HepG2 (cell line): ENCODE measurements at regions not wholly inside any gene's neighbourhood (a gene's known extent, or its start where the extent isn't known, plus 50 kb on each side); places are given as distances from the start of the nearest gene placed in this dataset.

Source experiments
- ATAC-seq: fragments of 200-7000 bp; cut with Tn5 transposase; 3 replicates; pipeline ENCODE4 v1.9.1; 2020; ENCODE audit warnings: mild to moderate bottlenecking, moderate library complexity
- BruUV-seq: library from RNA; stranded (reverse); fragments of 400-500 nt; replicated peaks from 2 replicates; lab custom pipeline; 2021; lab: Mats Ljungman, UMichigan
- CTCF ChIA-PET: fragments of 300-600 bp; formaldehyde crosslinking; extraction: SDS; loops from one replicate; lab custom pipeline; 2021; ENCODE audit warnings: low total read pairs, inconsistent platforms, low intra/inter-chr PET ratio; lab: Yijun Ruan, JAX
- POLR2A ChIA-PET: fragments of 350-600 bp; sonication (Branson Sonifier 250); formaldehyde crosslinking; loops from one replicate; lab custom pipeline; 2020; ENCODE audit warnings: antibody characterized with exemption, inconsistent platforms; lab: Yijun Ruan, JAX
- DNase-seq: peaks from one replicate; pipeline ENCODE4 v3.0.0-alpha.2; 2015; ENCODE audit warnings: low spot score
- FAIRE-seq: peaks from 3 replicates; lab custom pipeline; 2011; peaks lifted over from hg19 to GRCh38; lab: Jason Lieb, UNC
- H2AFZ ChIP-seq: one replicate; pipeline ENCODE4 v1.6.1; 2011; ENCODE audit warnings: low read length, inconsistent platforms
- H3K27ac ChIP-seq: fragments of 300-600 bp; 3 replicates; pipeline ENCODE4 v1.8.0; 2011; ENCODE audit warnings: mixed run types, mild to moderate bottlenecking, mixed read lengths, low read length, inconsistent platforms; ENCODE audit not compliant: insufficient read depth; ENCODE audit errors: extremely low read length
- H3K27me3 ChIP-seq, 2 experiments: fragments of 200-600 bp in 1 of 2; 2 replicates in 1 of 2; 3 replicates in 1 of 2; pipeline versions ENCODE4 v1.6.0 to v1.8.0; 2011; ENCODE audit warnings: low read length in 2 of 2, mild to moderate bottlenecking in 2 of 2, moderate library complexity in 2 of 2, inconsistent platforms in 1 of 2; ENCODE audit not compliant: insufficient read depth in 2 of 2, control insufficient read depth in 1 of 2
- H3K36me3 ChIP-seq, 2 experiments: fragments of 200-600 bp in 1 of 2; replicated peaks in 1 of 2; 2 replicates in 1 of 2; 3 replicates in 1 of 2; pipeline versions ENCODE4 v1.5.1 to v1.8.0; 2011; ENCODE audit warnings: low read length in 2 of 2, inconsistent platforms in 1 of 2; ENCODE audit not compliant: insufficient read depth in 2 of 2, control insufficient read depth in 1 of 2
- H3K4me1 ChIP-seq: 2 replicates; pipeline ENCODE4 v1.5.1; 2012; ENCODE audit warnings: low read length, inconsistent platforms; ENCODE audit not compliant: insufficient read depth
- H3K4me2 ChIP-seq: 2 replicates; pipeline ENCODE4 v1.6.0; 2011; ENCODE audit warnings: low read depth, low read length, inconsistent platforms
- H3K4me3 ChIP-seq, 3 experiments: fragments of 200-600 bp in 1 of 3; sonication (generic), shearing (Covaris generic) in 1 of 3; replicated peaks in 1 of 3; 2 replicates each; pipeline ENCODE4 v1.5.1; 2011 to 2016; ENCODE audit warnings: low read length in 3 of 3, inconsistent platforms in 2 of 3, low read depth in 2 of 3, mild to moderate bottlenecking in 2 of 3, control low read depth in 1 of 3, mixed read lengths in 1 of 3; ENCODE audit not compliant: insufficient read depth in 1 of 3
- H3K79me2 ChIP-seq: one replicate; pipeline ENCODE4 v1.6.1; 2011; ENCODE audit warnings: low read length, inconsistent platforms; ENCODE audit not compliant: insufficient read depth
- H3K9ac ChIP-seq: 2 replicates; pipeline ENCODE4 v1.6.0; 2011; ENCODE audit warnings: mild to moderate bottlenecking, low read depth, low read length, inconsistent platforms; ENCODE audit not compliant: insufficient read depth
- H3K9me3 ChIP-seq: 2 replicates; pipeline ENCODE4 v1.5.1; 2012; ENCODE audit warnings: mild to moderate bottlenecking, low read length
- H4K20me1 ChIP-seq: 2 replicates; pipeline ENCODE4 v1.6.0; 2011; ENCODE audit warnings: inconsistent platforms, mild to moderate bottlenecking, low read length, moderate library complexity; ENCODE audit not compliant: insufficient read depth
- BCL3 ChIP-seq: sonication (generic); formaldehyde crosslinking; IDR thresholded peaks from 2 replicates; pipeline ENCODE4 v1.5.1; 2020; ENCODE audit warnings: mild to moderate bottlenecking, missing genetic modification reagents, moderate library complexity
- CEBPB ChIP-seq: IDR thresholded peaks from 2 replicates; pipeline ENCODE4 v1.6.1; 2011; ENCODE audit warnings: low read depth, low read length, improper control_type of control experiment, borderline replicate concordance
- ELF4 ChIP-seq: sonication (generic); formaldehyde crosslinking; IDR thresholded peaks from 2 replicates; pipeline ENCODE4 v1.5.0; 2020; ENCODE audit warnings: missing genetic modification reagents, mild to moderate bottlenecking, moderate library complexity, borderline replicate concordance
- FOXK2 ChIP-seq: fragments of 450-650 bp; IDR thresholded peaks from 2 replicates; pipeline ENCODE4 v1.6.1; 2016
- ISX ChIP-seq: sonication (generic); formaldehyde crosslinking; conservative IDR thresholded peaks from 2 replicates; pipeline ENCODE4 v1.5.0; 2020; ENCODE audit warnings: missing genetic modification reagents
- PRDM15 ChIP-seq: sonication (generic); formaldehyde crosslinking; IDR thresholded peaks from 2 replicates; pipeline ENCODE4 v1.4.0; 2020; ENCODE audit warnings: missing genetic modification reagents
- SIN3B ChIP-seq: fragments of 150-350 bp; IDR thresholded peaks from 2 replicates; pipeline ENCODE4 v1.6.1; 2014; ENCODE audit warnings: low read length
- SRSF4 ChIP-seq: fragments of 200-400 bp; formaldehyde crosslinking; IDR thresholded peaks from one replicate; pipeline ENCODE4 v1.6.1; 2018; ENCODE audit warnings: mild to moderate bottlenecking, low read depth, low read length, moderate library complexity; ENCODE audit not compliant: poor library complexity, severe bottlenecking
- STAT5B ChIP-seq: sonication (generic); formaldehyde crosslinking; IDR thresholded peaks from 2 replicates; pipeline ENCODE4 v1.4.0; 2020; ENCODE audit warnings: missing genetic modification reagents
- TEAD2 ChIP-seq: sonication (generic); formaldehyde crosslinking; IDR thresholded peaks from 2 replicates; pipeline ENCODE4 v1.9.0; 2021; ENCODE audit warnings: missing genetic modification reagents
- TRIM24 ChIP-seq: sonication (generic); formaldehyde crosslinking; IDR thresholded peaks from 2 replicates; pipeline ENCODE4 v1.8.0; 2022; ENCODE audit warnings: mild to moderate bottlenecking, missing genetic modification reagents
- ZNF292 ChIP-seq: sonication (generic); formaldehyde crosslinking; IDR thresholded peaks from 2 replicates; pipeline ENCODE4 v1.8.1; 2022; ENCODE audit warnings: mild to moderate bottlenecking, low read depth, missing genetic modification reagents, borderline replicate concordance
- ZNF530 ChIP-seq: sonication (generic); formaldehyde crosslinking; IDR thresholded peaks from 2 replicates; pipeline ENCODE4 v1.5.0; 2020; ENCODE audit warnings: low read depth, mild to moderate bottlenecking, missing genetic modification reagents
- ZNF577 ChIP-seq: sonication (generic); formaldehyde crosslinking; IDR thresholded peaks from 2 replicates; pipeline ENCODE4 v1.4.0; 2020; ENCODE audit warnings: mild to moderate bottlenecking, low read depth, missing genetic modification reagents, borderline replicate concordance
- ZNF749 ChIP-seq: sonication (generic); formaldehyde crosslinking; IDR thresholded peaks from 2 replicates; pipeline ENCODE4 v1.8.0; 2022; ENCODE audit warnings: mild to moderate bottlenecking, missing genetic modification reagents, moderate library complexity, borderline replicate concordance
- WGBS: methylation state at CpG from one replicate; pipeline ENCODE4 v1.1.6; 2017; ENCODE audit warnings: low lambda C conversion rate; 5-methylcytosine and 5-hydroxymethylcytosine counted together
- in situ Hi-C: cut with HindIII; loops from 2 replicates; pipeline ENCODE4 v1.10.0; 2017; ENCODE audit warnings: low pct_unique_long_range_greater_than_20kb; ENCODE audit not compliant: extremely low pct_ligation_motif_present
- intact Hi-C: fragments of 100-400 bp; cut with micrococcal nuclease; formaldehyde crosslinking; loops from one replicate; pipeline ENCODE4 v1.10.0; 2022; ENCODE audit not compliant: unreplicated experiment

- TF ChIP-seq FOXK2 (no peak), ZNF749 (CRISPR knock-in tag) (no peak), ZNF530 (CRISPR knock-in tag) (no peak), BCL3 (CRISPR knock-in tag) (no peak), STAT5B (no peak), TEAD2 (CRISPR knock-in tag) (no peak)
Observed at GRCh38 chr2:52113338-52113737, 1081.4 kb upstream of the NRXN1 start (continued).

GRCh38 chr2:52112141-52112540 lies 1080.2 kb upstream of the NRXN1 start:
- H3K4me1 ChIP-seq = no peaks in the 10 kb centered on the region
- DNase-seq (no peak), ATAC-seq (no peak), FAIRE-seq (no peak)
- no peak overlapping the region for H2AFZ ChIP-seq
- WGBS = 11% methylated on average over 3 of the region's 3 CpGs
- no peak overlapping the region for H3K4me2 ChIP-seq
- no peak overlapping the region for H3K27ac ChIP-seq
- no peak overlapping the region for H3K4me3 ChIP-seq
- no TSS peak for BruUV-seq
- ChIA-PET POLR2A (no interaction called here), CTCF (no interaction called here)
- intact Hi-C loops = no loop called here
- H3K27me3 ChIP-seq = no peaks in the 10 kb centered on the region
- TF ChIP-seq ELF4 (CRISPR knock-in tag) (no peak), CEBPB (no peak), TRIM24 (CRISPR knock-in tag) (no peak), SIN3B (no peak), ISX (CRISPR knock-in tag) (no peak), ZNF577 (CRISPR knock-in tag) (no peak), ZNF292 (CRISPR knock-in tag) (no peak), SRSF4 (no peak), PRDM15 (no peak)
- no peaks in the 10 kb centered on the region for H3K79me2 ChIP-seq
- no peaks in the 10 kb centered on the region for H4K20me1 ChIP-seq
- in situ Hi-C loops = no loop called here
- no peaks in the 10 kb centered on the region for H3K36me3 ChIP-seq
- no peak overlapping the region for H3K9ac ChIP-seq
- H3K9me3 ChIP-seq = peaks cover 66% of the 10 kb centered on the region
